ENCODE measurements at regions not wholly inside any gene's neighbourhood (a gene's known extent, or its start where the extent isn't known, plus 50 kb on each side); places are given as distances from the start of the nearest gene placed in this dataset.

DNA sequence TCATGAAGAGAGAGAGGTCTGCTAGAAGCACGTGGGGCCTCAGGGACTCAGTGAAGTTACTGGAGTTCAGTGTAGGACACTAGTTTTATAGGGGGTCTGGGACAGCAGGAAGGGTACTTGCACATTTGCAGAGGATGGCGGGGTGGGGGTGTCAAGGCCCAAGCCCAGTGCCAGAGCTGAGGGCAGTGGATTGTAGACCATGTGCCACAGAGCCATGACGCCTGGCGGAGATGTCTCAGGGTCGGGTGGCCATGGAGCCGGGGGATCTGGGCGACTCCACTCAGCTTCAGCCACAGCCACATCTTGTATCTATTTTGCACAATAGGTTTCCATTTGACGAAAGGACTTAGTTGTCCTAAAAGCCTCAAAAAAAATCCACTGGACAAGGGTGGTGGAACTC is 50.4 kb upstream of the RGMA start:
- no peak for DNase-seq

DNA sequence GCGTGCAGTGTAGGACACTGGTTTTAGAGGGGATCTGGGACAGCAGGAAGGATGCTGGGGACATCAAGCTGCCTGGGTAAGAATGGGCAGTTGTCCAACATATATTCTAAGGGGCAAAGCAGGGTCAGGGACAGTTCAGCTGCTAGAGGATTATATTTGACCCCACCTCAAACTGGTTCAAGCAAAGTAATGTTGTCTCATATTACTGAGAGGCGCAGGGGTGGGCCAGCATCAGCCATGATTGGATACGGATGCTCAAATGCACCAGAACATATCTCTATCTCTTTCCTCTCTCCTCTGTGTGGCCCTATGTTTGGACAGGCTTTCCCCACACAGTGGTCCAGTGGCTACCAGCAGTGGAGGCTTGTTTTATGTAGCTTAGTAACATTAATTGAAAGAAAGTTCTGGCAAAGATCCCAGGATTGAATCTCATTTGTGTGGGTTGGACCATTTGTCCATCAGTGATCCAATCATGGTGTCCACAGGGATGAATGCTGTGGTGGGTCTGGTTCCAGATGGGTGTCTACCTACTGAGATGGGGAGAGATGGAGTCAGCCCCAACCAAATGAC is 49.8 kb upstream of the RGMA start:
- DNase-seq = no peak

All from fibroblast of upper back skin (primary cell).